GM12891 (cell line): ENCODE measurements at regions not wholly inside any gene's neighbourhood (a gene's known extent, or its start where the extent isn't known, plus 50 kb on each side); places are given as distances from the start of the nearest gene placed in this dataset.

ENCODE experiments used
- DNase-seq: peaks from one replicate; pipeline ENCODE4 v3.0.0; 2011; ENCODE audit warnings: low spot score; ENCODE audit not compliant: insufficient read length
- FAIRE-seq: peaks from 2 replicates; lab custom pipeline; 2011; peaks lifted over from hg19 to GRCh38; lab: Jason Lieb, UNC
- PAX5 ChIP-seq: IDR thresholded peaks from 2 replicates; pipeline ENCODE4 v1.6.1; 2011; ENCODE audit warnings: low read length, moderate library complexity, mild to moderate bottlenecking; ENCODE audit not compliant: insufficient read depth, severe bottlenecking
- POLR2A ChIP-seq: IDR thresholded peaks from 2 replicates; pipeline ENCODE4 v1.6.1; 2011; ENCODE audit warnings: low read depth, low read length, control low read depth
- POLR2AphosphoS5 ChIP-seq: IDR thresholded peaks from 2 replicates; pipeline ENCODE4 v1.6.1; 2011; ENCODE audit warnings: low read depth, low read length, control low read depth
- POU2F2 ChIP-seq: IDR thresholded peaks from 2 replicates; pipeline ENCODE4 v1.6.1; 2011; ENCODE audit warnings: low read depth, mild to moderate bottlenecking, control low read depth, low read length, moderate library complexity
- SPI1 ChIP-seq: IDR thresholded peaks from 2 replicates; pipeline ENCODE4 v1.6.1; 2011; ENCODE audit warnings: low read depth, low read length, control low read depth
- TAF1 ChIP-seq: IDR thresholded peaks from 2 replicates; pipeline ENCODE4 v1.6.1; 2011; ENCODE audit warnings: low read depth, low read length, control low read depth

DNA sequence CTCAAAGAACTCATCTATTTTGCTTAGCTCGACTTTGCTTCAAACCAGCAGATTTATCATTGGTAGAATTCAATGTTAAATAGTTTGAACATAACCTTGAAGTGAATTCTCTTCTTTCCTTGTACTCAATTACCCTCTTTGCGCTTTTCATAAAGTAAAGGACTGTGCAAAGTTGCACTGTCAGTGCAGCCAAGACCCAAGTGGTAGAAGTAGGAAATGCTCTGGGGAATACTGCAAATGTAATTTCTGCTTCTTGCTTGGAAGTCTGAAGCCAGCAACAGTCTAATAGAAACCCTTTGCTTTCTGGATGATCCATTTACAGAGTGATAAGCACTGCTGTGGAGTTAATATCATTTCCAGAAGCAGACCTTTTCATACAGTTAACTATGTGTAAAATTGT lies 936.7 kb upstream of the TMPRSS15 start:
- no peak for TF ChIP-seq TAF1
- no peak for TF ChIP-seq PAX5
- TF ChIP-seq POU2F2 = no peak
- no peak for TF ChIP-seq POLR2AphosphoS5
- TF ChIP-seq POLR2A = no peak
- no peak for TF ChIP-seq SPI1
- no peak for FAIRE-seq

DNA sequence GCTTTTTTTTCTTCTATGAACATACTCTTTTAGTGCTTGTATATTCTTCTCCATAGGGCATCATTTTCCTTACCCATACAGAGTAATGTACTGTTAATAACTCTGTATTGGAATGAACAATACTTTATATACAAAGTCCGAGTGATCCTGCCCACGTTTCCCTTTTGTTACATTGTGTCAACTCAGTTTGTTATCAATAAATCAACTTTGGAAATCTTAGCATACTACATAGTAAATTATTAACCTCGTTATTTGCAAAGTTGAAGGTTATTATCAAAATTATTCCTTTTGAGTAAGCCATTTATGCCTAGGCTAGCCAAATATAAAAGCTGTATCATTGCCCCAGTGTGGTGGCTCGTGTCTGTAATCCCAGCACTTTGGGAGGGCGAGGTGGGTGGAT lies 937.4 kb upstream of the TMPRSS15 start:
- TF ChIP-seq TAF1 (no peak), SPI1 (no peak), POLR2A (no peak), PAX5 (no peak)
- FAIRE-seq (no peak), DNase-seq (no peak)

More for the DNA sequence above, 936.7 kb upstream of the TMPRSS15 start:
- no peak for DNase-seq

DNA sequence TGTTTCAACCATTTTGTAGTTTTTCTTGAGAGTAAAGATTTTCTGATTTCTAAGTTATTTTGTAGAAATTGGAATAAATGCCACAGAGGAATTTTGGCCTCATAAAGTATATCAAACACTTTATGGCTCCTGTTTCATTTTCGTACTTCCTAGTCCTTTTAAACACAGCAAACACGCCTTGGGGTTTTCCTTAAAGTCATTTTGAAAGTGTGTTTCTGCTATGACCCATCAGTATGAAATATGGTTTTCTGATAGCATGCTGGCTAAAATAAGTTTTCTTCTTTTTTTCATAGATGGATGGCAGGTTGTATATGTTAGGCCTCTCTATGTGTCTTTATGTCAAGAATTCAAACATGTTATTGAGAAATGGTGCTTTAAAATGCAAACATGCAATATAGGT lies 940.1 kb upstream of the TMPRSS15 start:
- DNase-seq (no peak), FAIRE-seq (no peak)
- TF ChIP-seq TAF1 = no peak

DNA sequence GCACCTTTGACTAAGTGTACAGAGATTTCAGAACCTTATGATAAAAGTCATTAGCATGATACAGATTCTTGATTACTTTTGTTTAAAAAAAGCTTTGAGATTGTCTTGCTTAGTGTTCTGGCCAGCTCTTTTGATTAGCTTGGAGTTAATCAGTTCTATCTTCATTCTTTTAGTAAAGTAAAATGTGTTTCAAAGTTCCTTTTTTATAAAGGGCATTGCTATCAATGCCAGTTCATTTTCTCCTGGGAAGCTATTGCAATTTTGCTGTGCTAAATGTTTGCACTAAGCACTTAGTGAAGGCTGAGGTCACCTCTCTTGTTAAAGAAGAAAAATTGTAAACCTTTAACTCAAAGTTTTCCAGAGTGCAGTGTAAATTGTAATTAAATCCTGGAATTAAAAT lies 946.7 kb upstream of the TMPRSS15 start:
- FAIRE-seq (no peak), DNase-seq (no peak)
- TF ChIP-seq TAF1 = no peak

DNA sequence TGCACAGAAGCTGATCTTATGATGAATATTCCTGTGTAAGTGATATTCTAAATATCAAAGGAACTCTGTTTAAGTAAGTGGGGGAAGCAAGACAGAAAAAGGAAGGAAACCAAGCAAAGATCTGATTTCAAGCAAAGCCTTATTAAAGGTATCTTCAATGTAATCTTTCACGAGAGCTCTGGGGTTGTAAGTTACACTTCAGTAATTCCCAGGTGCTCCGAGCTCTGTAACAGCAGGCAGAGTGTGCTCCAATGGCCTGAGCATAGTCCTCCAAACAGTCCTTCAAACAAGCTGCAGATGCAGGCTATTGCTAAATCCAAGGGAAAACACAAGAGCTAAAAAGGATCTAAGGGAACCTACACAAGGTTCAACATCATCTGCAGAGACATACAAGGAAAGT lies 949.7 kb upstream of the TMPRSS15 start:
- DNase-seq (no peak), FAIRE-seq (no peak)

GRCh38 chr21:19368944-19369343 lies 965.4 kb upstream of the TMPRSS15 start:
- TF ChIP-seq SPI1 (peak; percentile 33; the same call in 1 of the 2 replicates), POLR2A (no peak), PAX5 (no peak), TAF1 (no peak)
- peak; percentile 57 for FAIRE-seq

More for the DNA sequence above, 949.7 kb upstream of the TMPRSS15 start:
- TF ChIP-seq POLR2A = no peak
- no peak for TF ChIP-seq SPI1

GRCh38 chr21:19392390-19392789 lies 988.8 kb upstream of the TMPRSS15 start:
- FAIRE-seq (no peak), DNase-seq (no peak)
- TF ChIP-seq POU2F2 = no peak
- no peak for TF ChIP-seq POLR2AphosphoS5
- no peak for TF ChIP-seq PAX5
- no peak for TF ChIP-seq SPI1
- TF ChIP-seq TAF1 = no peak
- TF ChIP-seq POLR2A = no peak

More at GRCh38 chr21:19368944-19369343, 965.4 kb upstream of the TMPRSS15 start:
- no peak for DNase-seq

DNA sequence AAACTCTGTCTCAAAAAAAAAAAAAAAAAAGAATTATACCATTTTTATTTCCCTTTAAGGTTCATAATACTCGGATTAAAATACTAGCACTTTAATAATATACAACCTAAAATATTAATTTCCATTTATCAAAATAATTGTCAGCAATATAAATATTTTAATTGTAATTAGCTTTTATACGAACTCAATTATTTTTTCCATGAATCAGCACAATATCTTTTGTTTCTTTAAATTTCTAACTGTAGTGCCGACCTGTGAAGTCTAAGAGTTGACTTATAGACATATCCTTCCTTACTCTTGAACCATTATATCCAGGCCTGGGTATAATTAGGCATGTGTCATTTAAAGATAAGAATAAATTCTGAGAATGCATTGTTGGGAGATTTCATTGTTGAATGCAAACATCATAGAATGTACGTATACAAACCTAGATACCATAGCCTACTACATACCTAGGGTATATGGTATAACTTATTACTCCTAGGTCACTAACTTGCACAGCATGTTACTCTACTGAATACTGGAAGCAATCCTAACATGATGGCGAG lies 996.7 kb upstream of the TMPRSS15 start:
- FAIRE-seq = no peak
- TF ChIP-seq POU2F2 (no peak), PAX5 (no peak), TAF1 (no peak), SPI1 (no peak), POLR2A (no peak), POLR2AphosphoS5 (no peak)

DNA sequence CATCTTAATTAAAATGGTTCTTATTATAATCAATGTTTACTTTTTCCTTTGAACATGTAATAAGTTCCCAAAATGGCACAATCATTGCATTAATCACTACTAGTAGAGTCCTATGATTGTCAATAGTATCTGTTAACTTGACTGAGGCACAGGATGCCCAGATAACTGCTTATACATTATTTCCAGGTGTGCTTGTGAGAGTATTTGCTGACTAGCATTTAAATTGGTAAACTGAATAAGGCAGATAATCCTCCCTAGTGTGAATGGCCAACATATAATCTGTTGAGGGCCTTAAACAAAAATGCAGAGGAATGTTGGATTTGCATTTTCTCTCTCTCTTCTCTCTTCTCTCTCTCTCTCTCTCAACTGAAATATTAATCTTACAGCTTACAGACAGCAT lies 999.3 kb upstream of the TMPRSS15 start:
- DNase-seq = no peak
- TF ChIP-seq PAX5 (no peak), POU2F2 (no peak), POLR2A (no peak), SPI1 (no peak), POLR2AphosphoS5 (no peak), TAF1 (no peak)
- no peak for FAIRE-seq

More for the DNA sequence above, 996.7 kb upstream of the TMPRSS15 start:
- DNase-seq = no peak

DNA sequence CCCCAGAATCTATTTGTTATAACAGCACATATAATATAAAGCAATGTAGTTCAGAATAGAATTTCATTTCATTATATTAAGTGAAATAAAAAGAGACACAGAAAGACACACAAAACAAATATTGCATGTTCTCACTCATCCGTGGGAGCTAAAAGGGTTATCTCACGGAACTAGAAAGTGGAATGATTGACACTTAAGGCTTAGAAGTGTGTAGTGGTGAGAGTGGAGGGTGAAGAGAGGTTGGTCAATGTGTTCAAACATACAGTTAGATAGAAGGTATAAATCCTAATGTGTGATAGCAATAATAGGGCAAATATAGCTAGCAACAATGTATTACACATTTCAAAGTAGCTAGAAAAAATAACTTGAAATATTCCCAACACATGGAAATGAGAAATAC lies 1001.7 kb upstream of the TMPRSS15 start:
- TF ChIP-seq POU2F2 (no peak), PAX5 (no peak), POLR2A (no peak), POLR2AphosphoS5 (no peak), SPI1 (no peak), TAF1 (no peak)
- FAIRE-seq (no peak), DNase-seq (no peak)

GRCh38 chr21:19420565-19420964 lies 1017.0 kb upstream of the TMPRSS15 start:
- TF ChIP-seq POLR2AphosphoS5 (no peak), PAX5 (no peak), POLR2A (no peak), TAF1 (no peak), POU2F2 (no peak), SPI1 (no peak)
- no peak for DNase-seq
- no peak for FAIRE-seq

DNA sequence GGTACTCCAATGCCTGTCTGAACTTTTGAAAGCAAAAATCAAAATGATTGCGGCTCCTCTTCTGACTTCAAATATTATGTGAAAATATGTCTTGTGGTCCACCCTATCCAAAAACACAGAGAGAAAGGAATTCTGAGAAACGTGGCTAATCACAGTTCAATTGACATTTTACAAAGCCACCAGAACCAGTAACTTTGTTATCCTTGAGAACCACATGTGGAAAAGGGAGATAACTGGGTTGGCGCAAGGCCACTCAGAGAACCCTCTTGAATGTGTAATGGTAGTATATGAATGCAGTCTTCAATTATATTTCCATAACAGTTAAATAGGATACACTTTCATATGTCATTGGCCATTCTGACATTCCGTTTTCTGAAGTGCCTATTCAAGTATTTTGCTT lies 1030.0 kb upstream of the TMPRSS15 start:
- FAIRE-seq (no peak), DNase-seq (no peak)
- TF ChIP-seq POLR2AphosphoS5 = no peak
- TF ChIP-seq POLR2A = no peak
- no peak for TF ChIP-seq PAX5
- TF ChIP-seq POU2F2 = no peak
- TF ChIP-seq TAF1 = no peak
- no peak for TF ChIP-seq SPI1
